OCI-LY3 (cell line): ENCODE measurements at regions not wholly inside any gene's neighbourhood (a gene's known extent, or its start where the extent isn't known, plus 50 kb on each side); places are given as distances from the start of the nearest gene placed in this dataset.

ENCODE experiments used
- EZH2phosphoT487 ChIP-seq: fragments of 200-600 bp; shearing (Covaris generic); IDR thresholded peaks from 2 replicates; pipeline ENCODE4 v1.6.1; 2018; ENCODE audit warnings: antibody characterized with exemption, mixed run types, low read depth
- TF ChIP-seq, protein P1 (sequence below): fragments of 200-600, 300-600 bp; sonication (generic); IDR thresholded peaks from 2 replicates; pipeline ENCODE4 v1.5.1; 2014; ENCODE audit warnings: antibody characterized with exemption, low read length, low read depth

DNA sequence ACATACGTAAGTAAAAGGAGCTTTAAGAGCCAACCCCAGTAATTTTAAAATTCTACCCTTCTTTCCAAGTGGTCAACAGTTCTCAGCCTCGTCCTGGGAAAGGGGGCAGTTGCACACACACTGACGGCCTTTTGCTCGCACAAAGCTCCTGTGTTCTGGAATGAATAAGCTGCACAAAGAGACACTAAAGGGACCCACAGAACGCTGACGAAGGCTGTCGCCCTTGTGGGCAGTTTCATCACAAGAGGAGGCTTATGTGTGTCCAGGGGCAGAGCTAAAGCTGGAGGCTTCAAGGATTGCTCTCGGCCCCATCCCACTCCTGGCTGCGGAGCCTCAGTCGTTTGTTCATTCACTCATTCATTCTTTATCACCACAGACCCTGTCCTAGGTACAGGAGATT, 67.0 kb upstream of the NEK6 start:
- TF ChIP-seq, protein P1, sequence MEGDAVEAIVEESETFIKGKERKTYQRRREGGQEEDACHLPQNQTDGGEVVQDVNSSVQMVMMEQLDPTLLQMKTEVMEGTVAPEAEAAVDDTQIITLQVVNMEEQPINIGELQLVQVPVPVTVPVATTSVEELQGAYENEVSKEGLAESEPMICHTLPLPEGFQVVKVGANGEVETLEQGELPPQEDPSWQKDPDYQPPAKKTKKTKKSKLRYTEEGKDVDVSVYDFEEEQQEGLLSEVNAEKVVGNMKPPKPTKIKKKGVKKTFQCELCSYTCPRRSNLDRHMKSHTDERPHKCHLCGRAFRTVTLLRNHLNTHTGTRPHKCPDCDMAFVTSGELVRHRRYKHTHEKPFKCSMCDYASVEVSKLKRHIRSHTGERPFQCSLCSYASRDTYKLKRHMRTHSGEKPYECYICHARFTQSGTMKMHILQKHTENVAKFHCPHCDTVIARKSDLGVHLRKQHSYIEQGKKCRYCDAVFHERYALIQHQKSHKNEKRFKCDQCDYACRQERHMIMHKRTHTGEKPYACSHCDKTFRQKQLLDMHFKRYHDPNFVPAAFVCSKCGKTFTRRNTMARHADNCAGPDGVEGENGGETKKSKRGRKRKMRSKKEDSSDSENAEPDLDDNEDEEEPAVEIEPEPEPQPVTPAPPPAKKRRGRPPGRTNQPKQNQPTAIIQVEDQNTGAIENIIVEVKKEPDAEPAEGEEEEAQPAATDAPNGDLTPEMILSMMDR: no peak
- TF ChIP-seq EZH2phosphoT487: no peak
